HL-60 (cell line): ENCODE measurements at regions not wholly inside any gene's neighbourhood (a gene's known extent, or its start where the extent isn't known, plus 50 kb on each side); places are given as distances from the start of the nearest gene placed in this dataset.

Experiments
- DNase-seq, 2 experiments: peaks; one replicate each; pipeline ENCODE4 v3.0.0-alpha.2; 2010 to 2020; ENCODE audit warnings: low read depth in 1 of 2, low spot score in 1 of 2
- H3K27ac ChIP-seq: fragments of 250-450 bp; sonication (Bioruptor Pico); replicated peaks from 2 replicates; pipeline ENCODE4 v1.5.1; 2020; ENCODE audit warnings: mild to moderate bottlenecking, moderate library complexity
- H3K27me3 ChIP-seq: fragments of 250-450 bp; sonication (Bioruptor Pico); 2 replicates; pipeline ENCODE4 v1.5.1; 2021; ENCODE audit warnings: mild to moderate bottlenecking, moderate library complexity; ENCODE audit not compliant: insufficient read depth, poor library complexity, severe bottlenecking
- H3K4me3 ChIP-seq: replicated peaks from 2 replicates; pipeline ENCODE4 v1.5.1; 2011; ENCODE audit warnings: mild to moderate bottlenecking, control low read depth, low read length; ENCODE audit not compliant: insufficient read depth
- CTCF ChIP-seq: IDR thresholded peaks from one replicate; pipeline ENCODE4 v1.5.1; 2011; ENCODE audit warnings: low read length, control low read depth, inconsistent platforms; ENCODE audit not compliant: insufficient read depth
- GABPA ChIP-seq: IDR thresholded peaks from 2 replicates; pipeline ENCODE4 v1.6.1; 2012; ENCODE audit warnings: low read depth
- POLR2AphosphoS5 ChIP-seq: IDR thresholded peaks from 2 replicates; pipeline ENCODE4 v1.6.1; 2012; ENCODE audit warnings: low read depth
- SPI1 ChIP-seq: IDR thresholded peaks from 2 replicates; pipeline ENCODE4 v1.6.1; 2012; ENCODE audit warnings: low read depth, mild to moderate bottlenecking, borderline replicate concordance
- TF ChIP-seq, protein P1 (sequence below): IDR thresholded peaks from 2 replicates; pipeline ENCODE4 v1.6.1; 2012; ENCODE audit warnings: low read depth; ENCODE audit not compliant: insufficient replicate concordance

DNA sequence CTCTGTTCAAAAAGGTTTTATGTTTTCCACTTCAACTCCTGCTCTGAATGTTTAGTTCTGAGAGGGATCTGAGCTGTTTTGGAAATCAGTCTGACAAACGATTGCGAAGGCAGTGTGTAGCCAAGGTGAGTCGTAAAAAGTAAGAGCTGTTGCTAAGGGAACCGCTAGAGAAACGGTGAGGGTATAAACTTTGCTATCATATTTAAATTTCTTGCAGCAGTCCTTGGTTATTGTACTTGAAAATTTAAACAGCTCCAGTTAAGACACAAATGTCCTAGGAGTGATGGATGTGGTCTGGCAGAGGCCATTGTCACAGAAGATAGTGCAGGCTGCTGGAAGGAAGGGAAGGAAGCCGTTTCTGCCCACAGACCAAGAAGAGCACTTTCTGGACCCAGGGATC, 64.9 kb upstream of the CITED2 start:
- TF ChIP-seq, protein P1, sequence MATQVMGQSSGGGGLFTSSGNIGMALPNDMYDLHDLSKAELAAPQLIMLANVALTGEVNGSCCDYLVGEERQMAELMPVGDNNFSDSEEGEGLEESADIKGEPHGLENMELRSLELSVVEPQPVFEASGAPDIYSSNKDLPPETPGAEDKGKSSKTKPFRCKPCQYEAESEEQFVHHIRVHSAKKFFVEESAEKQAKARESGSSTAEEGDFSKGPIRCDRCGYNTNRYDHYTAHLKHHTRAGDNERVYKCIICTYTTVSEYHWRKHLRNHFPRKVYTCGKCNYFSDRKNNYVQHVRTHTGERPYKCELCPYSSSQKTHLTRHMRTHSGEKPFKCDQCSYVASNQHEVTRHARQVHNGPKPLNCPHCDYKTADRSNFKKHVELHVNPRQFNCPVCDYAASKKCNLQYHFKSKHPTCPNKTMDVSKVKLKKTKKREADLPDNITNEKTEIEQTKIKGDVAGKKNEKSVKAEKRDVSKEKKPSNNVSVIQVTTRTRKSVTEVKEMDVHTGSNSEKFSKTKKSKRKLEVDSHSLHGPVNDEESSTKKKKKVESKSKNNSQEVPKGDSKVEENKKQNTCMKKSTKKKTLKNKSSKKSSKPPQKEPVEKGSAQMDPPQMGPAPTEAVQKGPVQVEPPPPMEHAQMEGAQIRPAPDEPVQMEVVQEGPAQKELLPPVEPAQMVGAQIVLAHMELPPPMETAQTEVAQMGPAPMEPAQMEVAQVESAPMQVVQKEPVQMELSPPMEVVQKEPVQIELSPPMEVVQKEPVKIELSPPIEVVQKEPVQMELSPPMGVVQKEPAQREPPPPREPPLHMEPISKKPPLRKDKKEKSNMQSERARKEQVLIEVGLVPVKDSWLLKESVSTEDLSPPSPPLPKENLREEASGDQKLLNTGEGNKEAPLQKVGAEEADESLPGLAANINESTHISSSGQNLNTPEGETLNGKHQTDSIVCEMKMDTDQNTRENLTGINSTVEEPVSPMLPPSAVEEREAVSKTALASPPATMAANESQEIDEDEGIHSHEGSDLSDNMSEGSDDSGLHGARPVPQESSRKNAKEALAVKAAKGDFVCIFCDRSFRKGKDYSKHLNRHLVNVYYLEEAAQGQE: no peak
- TF ChIP-seq GABPA (no peak), CTCF (no peak), POLR2AphosphoS5 (no peak), SPI1 (no peak)
- no peak overlapping the region for H3K27ac ChIP-seq
- H3K27me3 ChIP-seq: no peaks in the 10 kb centered on the region
- no peak overlapping the region for H3K4me3 ChIP-seq
- DNase-seq: no peak

DNA sequence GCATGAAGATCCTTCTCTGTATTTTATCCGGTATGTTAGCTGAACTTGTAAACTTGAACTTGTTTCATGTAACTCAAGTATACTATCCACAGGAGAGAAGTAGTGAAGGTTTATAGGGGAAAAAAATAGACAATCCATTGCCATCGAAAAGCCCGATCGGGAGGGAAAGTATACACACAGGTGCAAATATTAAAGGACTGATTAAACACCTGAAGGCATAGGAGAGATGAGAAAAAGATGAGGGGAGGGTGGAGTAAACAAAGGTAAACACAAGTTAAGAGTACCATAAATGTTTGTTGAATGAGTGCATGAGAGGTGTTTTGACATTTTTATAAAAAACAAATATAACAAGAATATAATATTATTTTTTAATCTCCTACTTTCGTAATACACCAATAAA, 64.3 kb upstream of the CITED2 start:
- no peak for TF ChIP-seq POLR2AphosphoS5
- no peak for TF ChIP-seq SPI1
- TF ChIP-seq, protein P1: no peak
- TF ChIP-seq GABPA: no peak
- TF ChIP-seq CTCF: no peak
- H3K27ac ChIP-seq: no peak overlapping the region
- no peak for DNase-seq
- no peaks in the 10 kb centered on the region for H3K27me3 ChIP-seq
- no peak overlapping the region for H3K4me3 ChIP-seq

DNA sequence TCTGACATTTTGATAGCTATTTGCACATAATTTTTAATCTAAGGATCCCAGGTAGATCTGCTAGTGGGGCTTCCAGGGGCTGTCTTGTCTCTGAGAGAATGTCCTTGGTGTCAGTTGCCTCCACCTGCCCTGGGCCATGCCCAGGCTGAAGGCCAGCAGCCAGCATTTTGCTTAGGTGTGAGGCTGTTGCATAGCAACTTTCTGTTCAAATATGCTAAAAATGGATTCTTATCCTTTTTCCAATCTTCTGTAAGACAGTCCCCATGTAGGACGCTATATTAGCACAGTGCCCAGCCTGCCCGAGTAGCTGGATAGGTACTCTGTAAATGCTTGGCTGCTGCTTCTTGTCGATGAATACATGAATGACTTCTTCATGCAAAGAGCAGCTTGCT, 62.5 kb upstream of the CITED2 start:
- DNase-seq: no peak
- Histone ChIP-seq H3K27me3 (no peaks in the 10 kb centered on the region), H3K27ac (no peak overlapping the region), H3K4me3 (no peak overlapping the region)
- TF ChIP-seq GABPA (no peak), SPI1 (no peak), POLR2AphosphoS5 (no peak), CTCF (no peak)
- TF ChIP-seq, protein P1: no peak
